ENCODE measurements at regions not wholly inside any gene's neighbourhood (a gene's known extent, or its start where the extent isn't known, plus 50 kb on each side); places are given as distances from the start of the nearest gene placed in this dataset.

- DNase-seq, result peak; percentile 84
These were observed 368.9 kb downstream of the CDH9 start for GRCh38 chr5:26669523-26669922.

- DNase-seq, result peak; percentile 80
These were observed 369.4 kb downstream of the CDH9 start for GRCh38 chr5:26669031-26669430.

DNA sequence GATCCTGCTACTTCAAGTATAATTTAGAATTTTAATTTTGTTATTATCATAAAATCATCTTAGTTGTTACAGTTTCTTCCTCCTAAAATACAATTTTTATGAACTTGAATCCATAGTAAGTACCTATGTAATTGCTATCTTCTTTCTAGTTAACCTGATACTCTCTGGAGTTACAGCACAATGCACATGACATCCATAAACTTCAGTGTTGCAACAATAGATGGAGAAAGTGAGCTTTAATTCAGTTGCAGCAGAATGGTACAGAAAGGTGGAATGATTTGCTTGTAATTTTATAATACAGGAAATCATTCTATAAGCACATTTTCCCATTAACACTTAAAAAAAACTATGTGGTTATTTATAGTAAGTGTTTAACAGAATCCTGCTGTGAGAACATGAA is 372.0 kb downstream of the CDH9 start:
- peak; percentile 45 for DNase-seq

- DNase-seq, result no peak
These were observed 374.9 kb downstream of the CDH9 start for GRCh38 chr5:26663500-26663899.

GRCh38 chr5:26662806-26663360 is 375.5 kb downstream of the CDH9 start:
- DNase-seq, result no peak

GRCh38 chr5:26660116-26660515 is 378.3 kb downstream of the CDH9 start:
- DNase-seq, result no peak

DNA sequence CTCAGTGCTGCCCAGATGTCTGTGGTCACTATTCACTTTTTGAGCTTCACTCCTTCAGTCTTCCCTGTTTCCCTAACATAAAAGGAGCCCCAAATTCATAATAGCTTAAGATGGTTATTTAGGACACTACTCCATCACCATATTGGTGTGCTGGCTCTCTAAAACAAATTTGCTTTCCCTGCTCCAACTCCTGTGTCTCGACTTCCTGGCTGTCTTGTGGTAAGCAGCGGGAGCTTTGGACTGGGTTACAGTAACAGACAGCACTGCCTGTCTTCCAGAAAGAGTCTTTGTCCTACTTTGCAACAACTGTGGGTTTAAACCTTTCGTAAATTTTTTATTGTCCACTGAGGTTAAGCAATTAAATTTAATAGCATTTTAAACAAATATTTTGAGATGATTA is 389.4 kb downstream of the CDH9 start:
- DNase-seq, result no peak

DNA sequence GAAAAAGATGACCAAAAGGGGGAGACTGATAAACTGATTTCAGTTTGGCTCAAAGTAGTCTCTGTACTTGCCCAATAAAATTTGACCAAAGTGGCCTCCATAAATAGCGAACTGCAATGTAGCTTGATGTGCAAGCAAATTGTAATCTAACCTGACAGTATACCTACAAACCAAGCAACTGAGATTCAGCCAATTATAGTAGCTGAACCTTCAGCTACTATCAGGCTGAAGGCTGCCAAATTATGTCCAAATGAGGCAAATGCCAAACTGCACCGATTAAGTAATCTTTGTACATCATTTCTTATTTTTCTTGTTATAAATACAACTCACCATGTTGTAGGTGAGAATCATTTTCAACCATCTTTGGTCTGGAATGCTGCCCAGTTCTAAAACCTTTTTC is 390.6 kb downstream of the CDH9 start:
- no peak for DNase-seq

GRCh38 chr5:26645659-26646058 is 392.7 kb downstream of the CDH9 start:
- DNase-seq, result no peak

DNA sequence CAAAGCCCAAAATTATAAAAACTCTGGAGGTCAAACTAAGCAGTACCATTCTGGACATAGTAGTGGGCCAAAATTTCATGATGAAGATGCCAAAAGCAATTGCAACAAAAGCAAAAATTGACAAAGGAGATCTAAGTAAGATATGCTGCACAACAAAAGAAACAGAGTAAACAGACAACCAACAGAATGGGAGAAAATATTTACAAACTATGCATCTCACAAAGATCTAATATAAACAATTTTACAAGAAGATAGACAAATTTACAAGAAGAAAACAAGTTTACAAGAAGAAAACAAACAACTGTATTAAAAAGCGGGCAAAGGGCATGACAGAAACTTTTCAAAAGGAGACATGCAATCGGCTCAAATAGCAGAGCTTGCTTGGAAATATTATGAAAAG is 396.9 kb downstream of the CDH9 start:
- no peak for DNase-seq

DNA sequence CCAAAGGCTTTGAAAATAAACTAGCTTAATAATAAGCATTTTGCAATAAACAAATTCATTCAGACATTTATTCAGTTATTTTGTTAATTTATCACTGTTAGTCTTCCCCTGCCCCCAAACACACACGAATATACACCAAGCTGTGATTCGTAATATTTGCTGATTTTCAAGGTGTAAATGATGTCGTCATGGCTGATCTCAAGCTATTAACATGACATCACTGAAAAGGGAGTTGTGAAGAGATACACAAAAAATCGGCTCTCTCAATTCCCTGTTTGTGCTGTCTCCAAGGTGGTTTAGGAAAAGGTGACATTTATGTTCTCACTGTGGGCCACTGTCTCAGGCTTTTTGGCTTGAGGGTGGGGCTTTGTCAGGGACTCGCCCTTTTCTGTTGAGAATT is 413.3 kb downstream of the CDH9 start:
- peak; percentile 43 for DNase-seq

DNA sequence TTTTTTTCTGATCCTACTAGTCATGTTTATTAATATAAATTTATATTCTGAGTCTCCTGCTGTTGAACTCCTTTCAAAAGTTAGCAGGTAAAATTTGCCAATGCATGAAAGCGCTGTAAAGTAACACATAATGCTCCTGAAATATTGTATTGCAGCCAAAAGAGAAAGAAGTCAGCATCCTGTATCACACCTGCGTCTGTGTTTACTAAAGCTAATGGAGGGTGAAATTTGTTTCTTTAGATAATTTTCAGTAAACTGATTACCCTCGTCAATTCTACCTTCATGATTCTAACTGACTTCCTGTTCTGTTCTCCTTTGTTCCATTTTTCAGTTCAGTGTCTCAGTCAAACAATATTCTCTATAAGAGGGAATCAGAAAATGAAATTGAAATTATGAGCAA is 415.4 kb downstream of the CDH9 start:
- peak; percentile 90 for DNase-seq

GRCh38 chr5:26610577-26610976 is 427.8 kb downstream of the CDH9 start:
- no peak for DNase-seq

GRCh38 chr5:26601563-26601962 is 436.8 kb downstream of the CDH9 start:
- no peak for DNase-seq

DNA sequence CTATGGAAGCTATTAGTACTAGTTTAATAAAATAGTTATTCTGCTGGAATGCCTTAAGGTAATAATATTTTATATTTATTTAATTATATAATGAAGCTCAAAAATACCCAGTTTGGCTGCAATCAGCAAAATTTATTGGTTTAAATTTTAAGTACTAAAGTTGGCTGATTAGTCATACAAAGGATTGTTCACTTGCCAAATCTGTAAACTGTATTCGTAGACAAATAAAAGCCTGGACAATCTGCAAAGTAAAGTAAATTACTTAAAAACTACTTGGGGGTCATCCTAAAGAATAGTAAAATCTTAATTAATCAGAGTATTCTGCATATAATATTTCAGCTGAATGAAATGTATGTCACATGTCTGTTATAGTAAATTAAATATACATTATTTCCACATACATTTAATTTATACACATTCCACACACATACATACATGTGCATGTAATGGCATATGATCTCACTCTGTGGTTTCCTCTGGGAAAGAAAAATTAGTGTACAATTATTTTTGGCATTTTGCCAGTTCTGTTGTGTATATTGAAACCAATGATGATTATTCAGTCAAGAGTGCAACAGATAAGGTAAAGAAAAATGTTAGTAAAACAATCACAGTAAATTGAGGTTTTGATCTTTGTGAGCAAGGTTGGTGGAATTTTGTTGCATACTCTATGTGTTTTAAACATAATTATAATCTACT is 455.9 kb downstream of the CDH9 start:
- DNase-seq, result peak; percentile 28

DNA sequence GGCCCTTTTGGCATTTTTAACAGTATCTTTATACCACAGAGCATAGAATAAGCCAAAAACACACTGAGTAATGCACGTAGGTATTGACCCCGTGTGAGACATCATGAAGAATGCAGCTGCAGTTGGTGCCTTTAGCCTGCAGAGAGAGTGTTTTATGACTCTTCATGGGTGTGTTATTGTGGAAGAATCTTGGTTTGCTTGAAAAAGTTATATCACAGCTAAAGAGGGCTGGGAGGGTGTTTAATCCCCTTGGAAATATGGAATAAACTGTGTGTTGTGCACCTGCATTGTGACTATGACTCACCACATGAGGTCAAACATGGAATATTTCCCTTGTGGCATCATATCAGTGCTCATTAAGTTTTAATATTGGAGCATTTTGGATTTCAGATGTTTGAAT is 458.7 kb downstream of the CDH9 start:
- peak; percentile 49 for DNase-seq

- peak; percentile 66 for DNase-seq
These were observed 460.4 kb downstream of the CDH9 start for GRCh38 chr5:26578002-26578401.

DNA sequence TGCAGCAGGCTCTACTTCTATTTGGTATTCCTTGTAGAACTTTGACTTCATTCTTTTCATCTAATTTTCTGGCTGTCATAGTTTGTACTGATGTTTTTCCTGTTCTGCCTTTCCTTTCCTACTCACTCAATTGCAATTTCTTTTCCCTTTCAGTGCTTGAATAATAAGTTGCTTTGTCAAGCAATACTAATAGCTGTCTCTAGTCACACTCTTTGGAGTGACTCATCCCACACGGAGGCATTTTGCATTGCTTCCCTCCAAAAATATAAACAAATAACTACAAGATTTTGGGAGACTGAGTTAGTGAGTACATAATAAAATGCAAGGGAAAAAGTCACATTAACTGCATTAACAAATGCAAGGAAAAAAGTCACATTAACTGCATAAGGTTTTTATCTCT is 465.9 kb downstream of the CDH9 start:
- peak; percentile 17 for DNase-seq

GRCh38 chr5:26569929-26570258 is 468.5 kb downstream of the CDH9 start:
- DNase-seq, result no peak

DNA sequence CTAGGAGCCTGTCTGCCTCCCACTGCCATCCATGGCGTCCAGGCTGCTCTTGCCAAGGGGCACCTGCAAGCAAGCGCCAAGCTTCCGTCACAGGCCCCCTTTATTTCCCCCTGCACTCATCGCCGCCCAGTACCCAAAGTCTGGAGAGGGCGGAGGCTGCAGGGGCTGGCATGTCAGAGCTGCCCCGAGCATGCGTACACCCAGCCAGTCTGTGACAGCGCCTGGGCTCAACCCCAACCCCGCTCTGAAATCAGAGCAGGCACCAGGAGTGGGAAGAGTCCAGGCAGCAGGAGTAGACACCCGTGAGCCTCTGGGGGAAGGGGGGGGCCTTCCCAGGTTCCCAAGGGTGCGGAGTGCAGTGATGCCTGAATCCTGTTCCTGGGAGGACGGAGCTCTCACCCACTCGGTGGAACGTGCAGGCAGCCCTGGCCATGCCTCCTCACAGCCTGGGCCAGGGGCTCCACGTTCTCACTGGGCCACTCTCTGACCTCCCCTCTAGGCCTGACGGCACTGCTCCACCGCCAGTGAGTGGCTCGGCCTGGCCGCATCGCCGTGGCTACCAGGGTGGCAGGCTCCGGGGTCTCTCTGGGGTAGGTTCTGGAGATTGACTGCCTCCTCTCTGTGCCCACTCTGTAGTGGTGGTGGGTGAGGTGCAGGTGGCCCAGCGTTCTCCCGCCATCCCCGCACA is 469.0 kb downstream of the CDH9 start:
- no peak for DNase-seq

DNA sequence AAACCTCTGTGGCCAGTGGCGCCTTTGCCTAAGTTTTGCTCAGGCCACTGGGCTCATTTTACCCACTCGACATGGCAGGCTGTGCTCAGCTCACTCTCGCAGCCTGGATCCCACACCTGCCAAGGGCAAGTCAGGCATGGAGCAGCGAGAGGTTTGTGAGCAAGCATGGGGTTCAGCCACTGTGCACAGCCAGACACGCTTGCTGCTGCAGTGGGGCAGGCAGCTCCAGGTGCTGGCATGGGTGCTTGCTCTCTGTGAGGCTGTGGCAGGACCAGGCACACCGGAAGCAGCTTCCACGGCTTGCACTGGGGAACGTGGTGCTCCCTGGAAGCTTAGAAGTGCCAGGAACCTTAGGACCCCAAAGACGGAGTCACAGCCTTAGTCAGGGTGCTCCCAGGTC is 470.1 kb downstream of the CDH9 start:
- DNase-seq, result no peak

- peak; percentile 23 for DNase-seq
These were observed 474.4 kb downstream of the CDH9 start for GRCh38 chr5:26563979-26564378.

- peak; percentile 99 for DNase-seq
These were observed 485.3 kb downstream of the CDH9 start for GRCh38 chr5:26553079-26553478.

DNA sequence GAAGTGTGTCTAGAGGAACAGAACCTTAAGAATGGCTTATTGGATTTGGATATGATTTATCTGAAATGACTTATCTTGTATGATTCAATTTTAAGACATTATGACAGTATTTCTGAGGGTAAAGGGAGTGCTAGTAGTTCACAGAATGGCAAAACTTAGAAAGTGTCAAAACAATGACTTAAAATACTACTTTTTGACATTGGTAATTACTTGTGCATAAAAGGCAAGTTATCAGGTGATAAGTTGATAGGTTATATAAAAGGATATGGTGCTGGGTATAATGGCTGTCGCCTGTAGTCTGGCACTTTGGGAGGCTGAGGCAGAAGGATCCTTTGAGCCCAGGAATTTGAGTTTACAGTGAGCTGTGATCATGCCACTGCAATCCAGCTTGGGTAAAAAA is 494.4 kb downstream of the CDH9 start:
- DNase-seq, result no peak

- no peak for DNase-seq
These were observed 500.2 kb downstream of the CDH9 start for GRCh38 chr5:26538226-26538625.

Measured in DMS53 (cell line).